ENCODE measurements at regions not wholly inside any gene's neighbourhood (a gene's known extent, or its start where the extent isn't known, plus 50 kb on each side); places are given as distances from the start of the nearest gene placed in this dataset.

DNA sequence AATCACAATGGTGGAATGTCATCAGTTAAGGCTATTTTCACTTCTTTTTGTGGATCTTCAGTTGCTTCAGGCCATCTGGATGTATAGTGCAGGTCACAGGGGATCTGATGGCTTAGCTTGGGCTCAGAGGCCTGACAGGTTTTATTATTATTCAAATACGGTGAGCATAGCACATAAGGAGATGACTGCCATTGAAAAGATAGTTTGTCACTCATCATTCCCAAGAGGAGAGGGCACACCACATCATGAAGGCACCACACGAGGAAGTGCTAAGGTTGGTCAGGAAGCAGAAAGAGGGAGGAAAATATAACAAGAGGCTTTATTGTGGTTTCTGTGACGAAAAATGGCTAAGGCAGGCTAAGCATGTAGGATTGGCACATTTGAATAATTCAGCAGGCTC is 131.4 kb downstream of the CD8B2 start:
- TF ChIP-seq GATA2 (IDR thresholded peaks at IDR 0.05; ENCODE audit: low read depth, low read length) = no peak
- no peak for TF ChIP-seq GATA3 (IDR thresholded peaks at IDR 0.05; ENCODE audit: low read depth, low read length)
